ENCODE measurements at regions not wholly inside any gene's neighbourhood (a gene's known extent, or its start where the extent isn't known, plus 50 kb on each side); places are given as distances from the start of the nearest gene placed in this dataset.

DNA sequence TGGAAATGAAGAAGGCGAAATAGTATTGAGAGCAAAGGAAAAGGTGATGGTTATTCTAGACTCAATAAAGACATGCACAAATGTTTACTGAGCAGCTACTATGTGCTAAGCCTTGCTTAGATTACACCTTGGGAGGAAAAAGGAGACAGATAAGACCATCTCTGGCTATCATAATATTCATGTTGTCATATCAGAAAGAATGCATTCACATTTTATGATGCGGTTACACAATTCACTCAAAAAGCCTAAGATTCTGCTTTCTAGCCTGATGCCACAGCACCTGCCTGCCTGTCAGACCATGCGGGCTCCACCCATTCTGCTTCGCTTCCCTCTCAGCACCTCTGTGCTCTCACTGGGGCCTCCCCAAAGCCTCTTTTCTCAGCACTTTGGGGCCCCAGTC, 100.9 kb downstream of the JCAD start:
- POLR2A ChIA-PET = no interaction called here
- Histone ChIP-seq H3K9me3 (replicated peaks; ENCODE audit: control insufficient read depth, insufficient read depth, low read depth, low read length) (no peaks in the 10 kb centered on the region), H3K4me2 (ENCODE audit: insufficient read depth, low read length) (no peak overlapping the region), H3K27ac (ENCODE audit: extremely low read depth, low read depth, low read length) (no peak overlapping the region), H4K20me1 (replicated peaks; ENCODE audit: control insufficient read depth, insufficient read depth, low read length) (no peaks in the 10 kb centered on the region), H2AFZ (ENCODE audit: low read depth, low read length) (no peak overlapping the region), H3K4me1 (replicated peaks in 1 of 2; ENCODE audit: control insufficient read depth in 2 of 2, insufficient read depth in 2 of 2, low read length in 2 of 2) (no peaks in the 10 kb centered on the region; a peak in 1 of 5 replicates), H3K9ac (ENCODE audit: insufficient read depth in 1 of 2, low read depth in 2 of 2, low read length in 2 of 2) (no peak overlapping the region), H3K4me3 (no peak overlapping the region), H3K9me1 (ENCODE audit: control insufficient read depth, insufficient read depth, low read length) (no peaks in the 10 kb centered on the region), H3K79me2 (ENCODE audit: control insufficient read depth, insufficient read depth, low read length) (no peaks in the 10 kb centered on the region), H3K36me3 (ENCODE audit: control insufficient read depth, insufficient read depth, low read length) (no peaks in the 10 kb centered on the region), H3K27me3 (ENCODE audit: control insufficient read depth in 2 of 2, insufficient read depth in 2 of 2, low read length in 2 of 2) (peaks cover 11 to 41% of the 10 kb centered on the region in 2 experiments; a peak in 4 of 5 replicates)
- in situ Hi-C loops (cut with MboI) (no loop called here), intact Hi-C loops (cut with micrococcal nuclease) (no loop called here)
- no TSS peak for BruUV-seq (replicated peaks)
- CTCF ChIA-PET (ENCODE audit: low intra/inter-chr PET ratio) = no interaction called here
- DNase-seq (ENCODE audit: extremely low read depth in 1 of 4, low spot score in 3 of 4) = no peak
- no peak for FAIRE-seq
- ATAC-seq = no peak
- 0% methylated on average over 4 of the region's 4 CpGs for WGBS (ENCODE audit: insufficient coverage, low coverage, missing lambda C conversion rate)
- no peak for TF ChIP-seq HNRNPL (IDR thresholded peaks at IDR 0.05; ENCODE audit: low read depth, low read length)
- no peak for TF ChIP-seq RERE (CRISPR knock-in tag; IDR thresholded peaks at IDR 0.05; ENCODE audit: borderline replicate concordance)
- TF ChIP-seq FOXP1 (CRISPR knock-in tag; IDR thresholded peaks at IDR 0.05) = no peak
- no peak for TF ChIP-seq USF2 (CRISPR knock-in tag; IDR thresholded peaks at IDR 0.05)
- TF ChIP-seq TBL1XR1 (IDR thresholded peaks at IDR 0.05; ENCODE audit: low read length in 2 of 2) = no peak
- TF ChIP-seq, protein P1, sequence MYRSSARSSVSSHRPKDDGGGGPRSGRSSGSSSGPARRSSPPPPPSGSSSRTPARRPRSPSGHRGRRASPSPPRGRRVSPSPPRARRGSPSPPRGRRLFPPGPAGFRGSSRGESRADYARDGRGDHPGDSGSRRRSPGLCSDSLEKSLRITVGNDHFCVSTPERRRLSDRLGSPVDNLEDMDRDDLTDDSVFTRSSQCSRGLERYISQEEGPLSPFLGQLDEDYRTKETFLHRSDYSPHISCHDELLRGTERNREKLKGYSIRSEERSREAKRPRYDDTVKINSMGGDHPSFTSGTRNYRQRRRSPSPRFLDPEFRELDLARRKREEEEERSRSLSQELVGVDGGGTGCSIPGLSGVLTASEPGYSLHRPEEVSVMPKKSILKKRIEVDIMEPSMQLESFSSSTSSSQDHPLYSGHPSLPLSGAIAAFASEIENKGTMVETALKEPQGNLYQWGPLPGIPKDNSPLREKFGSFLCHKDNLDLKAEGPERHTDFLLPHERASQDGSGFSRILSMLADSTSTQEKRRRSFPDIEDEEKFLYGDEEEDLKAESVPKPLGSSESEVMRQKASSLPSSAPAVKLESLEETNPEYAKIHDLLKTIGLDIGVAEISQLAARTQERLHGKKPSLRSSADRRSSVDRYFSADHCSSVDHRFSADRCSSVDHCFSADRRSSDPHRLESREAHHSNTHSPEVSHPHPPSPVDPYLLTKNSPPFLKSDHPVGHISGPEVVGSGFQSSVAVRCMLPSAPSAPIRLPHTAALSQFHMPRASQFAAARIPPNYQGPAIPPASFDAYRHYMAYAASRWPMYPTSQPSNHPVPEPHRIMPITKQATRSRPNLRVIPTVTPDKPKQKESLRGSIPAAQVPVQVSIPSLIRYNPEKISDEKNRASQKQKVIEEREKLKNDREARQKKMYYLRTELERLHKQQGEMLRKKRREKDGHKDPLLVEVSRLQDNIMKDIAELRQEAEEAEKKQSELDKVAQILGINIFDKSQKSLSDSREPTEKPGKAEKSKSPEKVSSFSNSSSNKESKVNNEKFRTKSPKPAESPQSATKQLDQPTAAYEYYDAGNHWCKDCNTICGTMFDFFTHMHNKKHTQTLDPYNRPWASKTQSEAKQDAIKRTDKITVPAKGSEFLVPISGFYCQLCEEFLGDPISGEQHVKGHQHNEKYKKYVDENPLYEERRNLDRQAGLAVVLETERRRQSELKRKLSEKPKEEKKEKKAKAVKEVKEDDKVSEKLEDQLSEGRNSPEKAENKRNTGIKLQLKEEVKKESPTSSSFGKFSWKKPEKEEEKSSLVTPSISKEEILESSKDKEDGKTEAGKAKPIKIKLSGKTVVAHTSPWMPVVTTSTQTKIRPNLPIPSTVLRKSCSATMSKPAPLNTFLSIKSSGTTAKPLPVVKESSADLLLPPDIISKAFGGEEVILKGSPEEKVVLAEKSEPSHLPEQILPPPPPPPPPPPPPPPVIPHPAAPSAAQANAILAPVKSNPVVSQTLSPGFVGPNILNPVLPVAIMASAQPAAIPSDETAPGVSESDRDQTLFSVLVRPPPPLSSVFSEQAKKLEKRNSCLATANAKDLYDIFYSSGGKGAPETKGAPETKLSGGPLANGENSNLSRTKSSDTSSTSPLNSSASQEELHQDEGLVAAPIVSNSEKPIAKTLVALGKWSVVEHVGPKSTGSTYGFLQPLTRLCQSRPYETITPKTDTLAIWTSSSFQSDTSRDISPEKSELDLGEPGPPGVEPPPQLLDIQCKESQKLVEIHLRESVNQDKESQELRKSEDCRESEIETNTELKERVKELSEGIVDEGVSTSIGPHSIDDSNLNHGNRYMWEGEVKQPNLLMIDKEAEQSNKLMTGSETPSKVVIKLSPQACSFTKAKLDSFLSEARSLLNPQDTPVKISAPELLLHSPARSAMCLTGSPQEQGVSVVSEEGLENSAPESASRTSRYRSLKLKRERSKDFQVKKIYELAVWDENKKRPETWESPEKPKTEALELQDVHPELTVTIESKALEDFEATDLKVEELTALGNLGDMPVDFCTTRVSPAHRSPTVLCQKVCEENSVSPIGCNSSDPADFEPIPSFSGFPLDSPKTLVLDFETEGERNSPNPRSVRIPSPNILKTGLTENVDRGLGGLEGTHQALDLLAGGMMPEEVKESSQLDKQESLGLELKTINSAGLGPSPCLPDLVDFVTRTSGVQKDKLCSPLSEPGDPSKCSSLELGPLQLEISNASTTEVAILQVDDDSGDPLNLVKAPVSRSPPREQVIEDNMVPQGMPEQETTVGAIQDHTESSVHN (IDR thresholded peaks at IDR 0.05; ENCODE audit: borderline replicate concordance in 1 of 2, low read depth in 1 of 2) = no peak

All from K562 (cell line).